Activated naive CD8-positive, alpha-beta T cell (primary cell): ENCODE measurements at regions not wholly inside any gene's neighbourhood (a gene's known extent, or its start where the extent isn't known, plus 50 kb on each side); places are given as distances from the start of the nearest gene placed in this dataset.

ENCODE experiments used
- H3K27ac Mint-ChIP-seq: one replicate; pipeline ENCODE4 v1.8.0; 2021; ENCODE audit warnings: mixed read lengths
- H3K27me3 Mint-ChIP-seq: one replicate; pipeline ENCODE4 v1.8.0; 2021; ENCODE audit warnings: mixed read lengths
- H3K36me3 Mint-ChIP-seq: one replicate; pipeline ENCODE4 v1.8.0; 2021; ENCODE audit warnings: mixed read lengths
- H3K4me1 Mint-ChIP-seq: one replicate; pipeline ENCODE4 v1.8.0; 2021; ENCODE audit warnings: low read depth, mixed read lengths
- H3K4me3 Mint-ChIP-seq: one replicate; pipeline ENCODE4 v1.8.0; 2021; ENCODE audit warnings: mild to moderate bottlenecking, mixed read lengths
- H3K9me3 Mint-ChIP-seq: one replicate; pipeline ENCODE4 v1.8.0; 2021; ENCODE audit warnings: low read depth, mixed read lengths

DNA sequence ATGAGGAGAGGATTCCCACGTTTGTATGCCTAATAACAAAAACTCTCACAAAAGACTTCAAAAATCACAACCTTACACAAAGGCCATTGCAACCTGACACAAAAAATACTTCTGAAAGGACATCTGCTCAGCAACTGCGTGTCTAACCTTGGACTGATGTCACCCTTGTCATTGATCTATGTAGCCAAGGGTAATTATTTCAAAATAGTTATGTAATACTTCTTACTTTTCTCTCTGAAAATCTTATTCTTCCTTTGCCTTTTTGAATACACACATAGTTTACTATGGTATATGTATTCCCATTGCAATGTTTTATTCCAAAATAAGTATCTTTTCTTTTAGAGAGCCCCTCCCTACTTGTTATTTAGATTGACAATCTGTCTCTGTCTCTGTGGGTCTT, 355.3 kb downstream of the MSX2 start:
- no peak overlapping the region for H3K4me3 Mint-ChIP-seq

DNA sequence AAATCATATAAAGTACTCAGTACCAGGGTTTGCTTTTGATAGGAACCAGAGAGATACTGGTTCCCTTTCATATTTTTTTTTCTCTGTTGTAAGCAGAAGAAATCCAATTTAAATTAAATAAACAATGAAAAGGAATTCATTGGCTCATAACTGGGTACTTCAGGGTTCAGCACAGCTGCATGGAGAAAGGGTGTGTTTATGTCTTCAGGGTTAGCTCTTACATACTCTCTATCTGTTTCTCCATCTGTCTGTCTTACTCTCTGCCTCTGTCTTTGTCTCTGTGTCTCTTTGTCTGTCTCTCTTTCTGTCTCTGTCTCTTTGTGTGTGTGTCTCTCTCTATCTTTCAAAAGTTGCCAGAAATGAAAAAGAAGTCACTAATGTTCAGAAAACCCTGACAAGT, 345.9 kb downstream of the MSX2 start:
- no peaks in the 10 kb centered on the region for H3K27me3 Mint-ChIP-seq
- no peaks in the 10 kb centered on the region for H3K4me1 Mint-ChIP-seq
- H3K4me3 Mint-ChIP-seq: no peak overlapping the region
- no peaks in the 10 kb centered on the region for H3K36me3 Mint-ChIP-seq
- no peaks in the 10 kb centered on the region for H3K9me3 Mint-ChIP-seq
- no peak overlapping the region for H3K27ac Mint-ChIP-seq

More for the DNA sequence above, 355.3 kb downstream of the MSX2 start:
- Mint-ChIP-seq H3K36me3 (no peaks in the 10 kb centered on the region), H3K4me1 (no peaks in the 10 kb centered on the region), H3K27ac (no peak overlapping the region), H3K27me3 (peaks cover 8% of the 10 kb centered on the region), H3K9me3 (no peaks in the 10 kb centered on the region)

- no peaks in the 10 kb centered on the region for H3K36me3 Mint-ChIP-seq
- H3K4me1 Mint-ChIP-seq: peaks cover 11% of the 10 kb centered on the region
- H3K27ac Mint-ChIP-seq: no peak overlapping the region
- H3K4me3 Mint-ChIP-seq: peak overlapping the region; percentile 78
- peaks cover 2% of the 10 kb centered on the region for H3K27me3 Mint-ChIP-seq
- H3K9me3 Mint-ChIP-seq: no peaks in the 10 kb centered on the region
These were observed 335.9 kb downstream of the MSX2 start for GRCh38 chr5:175060257-175060656.

DNA sequence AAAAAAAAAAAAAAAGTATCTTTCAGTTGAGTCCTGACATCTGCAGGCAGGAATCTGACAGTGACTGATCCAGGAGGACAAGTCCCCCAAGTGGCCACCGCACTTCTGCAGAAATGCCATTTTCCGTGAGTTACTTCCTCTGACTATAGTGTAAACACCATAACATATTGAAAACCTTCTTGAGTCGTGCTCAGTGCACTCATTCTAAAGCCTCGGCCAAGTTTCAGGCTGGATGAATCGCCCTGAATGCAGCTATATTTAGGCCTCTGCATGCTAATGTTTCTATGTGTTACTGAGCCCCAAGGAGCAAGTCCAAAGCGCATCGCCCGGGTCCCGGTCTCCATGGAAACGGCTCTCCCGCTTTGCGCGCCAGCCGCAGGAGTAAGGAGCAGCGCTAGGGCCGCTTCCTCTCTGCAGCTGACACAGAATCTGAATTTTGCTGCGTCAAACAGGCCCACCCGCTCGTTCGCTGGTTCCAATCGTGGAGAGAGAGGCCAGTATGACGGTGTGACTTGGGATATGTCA, 335.4 kb downstream of the MSX2 start:
- H3K9me3 Mint-ChIP-seq: no peaks in the 10 kb centered on the region
- H3K4me3 Mint-ChIP-seq: peak overlapping the region; percentile 78
- H3K4me1 Mint-ChIP-seq: peaks cover 11% of the 10 kb centered on the region
- H3K36me3 Mint-ChIP-seq: no peaks in the 10 kb centered on the region
- H3K27me3 Mint-ChIP-seq: peaks cover 2% of the 10 kb centered on the region
- H3K27ac Mint-ChIP-seq: no peak overlapping the region

DNA sequence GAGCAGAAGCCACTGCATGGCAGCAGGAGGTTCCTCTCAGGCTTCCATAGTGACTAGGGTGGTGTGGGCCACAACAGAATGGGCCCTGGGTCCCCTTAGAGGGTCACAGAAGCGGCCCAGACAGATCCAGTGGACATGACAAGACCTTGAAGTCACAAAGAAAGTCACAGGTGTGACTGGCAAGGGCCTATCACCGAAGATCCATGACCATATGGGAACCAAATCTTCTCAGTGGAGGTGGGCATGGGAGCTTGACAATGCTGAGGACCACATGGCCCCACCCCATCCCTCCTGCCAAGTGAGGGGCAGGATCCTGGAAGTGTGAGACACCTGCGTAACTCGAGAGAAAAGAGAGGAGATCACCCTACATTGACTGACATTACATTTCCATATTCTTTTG, 332.4 kb downstream of the MSX2 start:
- Mint-ChIP-seq H3K27ac (no peak overlapping the region), H3K4me3 (no peak overlapping the region), H3K36me3 (no peaks in the 10 kb centered on the region), H3K9me3 (no peaks in the 10 kb centered on the region), H3K4me1 (peaks cover 11% of the 10 kb centered on the region), H3K27me3 (peaks cover 5% of the 10 kb centered on the region)

DNA sequence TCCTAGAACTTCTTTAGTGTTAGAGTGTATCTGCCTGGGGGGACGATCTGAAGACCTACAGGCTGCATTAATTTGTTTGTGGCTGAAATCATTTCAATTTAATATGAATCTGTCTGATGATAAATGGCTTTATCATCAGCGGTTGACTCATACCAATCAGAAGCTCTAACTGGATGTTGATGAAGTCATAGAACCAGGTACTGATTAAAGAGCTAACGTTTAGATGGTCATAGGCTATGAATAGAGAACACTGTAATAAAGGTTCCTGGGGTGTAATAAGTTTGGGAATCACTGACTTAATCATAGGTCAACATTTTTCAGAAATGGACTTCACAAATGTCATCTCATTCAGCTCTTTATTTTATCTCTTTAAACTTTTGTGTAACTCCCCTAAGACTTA, 329.9 kb downstream of the MSX2 start:
- H3K27ac Mint-ChIP-seq: no peak overlapping the region
- H3K4me1 Mint-ChIP-seq: peaks cover 2% of the 10 kb centered on the region
- H3K27me3 Mint-ChIP-seq: peaks cover 5% of the 10 kb centered on the region
- no peaks in the 10 kb centered on the region for H3K36me3 Mint-ChIP-seq
- H3K9me3 Mint-ChIP-seq: no peaks in the 10 kb centered on the region
- H3K4me3 Mint-ChIP-seq: no peak overlapping the region

- H3K36me3 Mint-ChIP-seq: no peaks in the 10 kb centered on the region
- no peaks in the 10 kb centered on the region for H3K4me1 Mint-ChIP-seq
- peaks cover 2% of the 10 kb centered on the region for H3K27me3 Mint-ChIP-seq
- no peak overlapping the region for H3K4me3 Mint-ChIP-seq
- no peaks in the 10 kb centered on the region for H3K9me3 Mint-ChIP-seq
- no peak overlapping the region for H3K27ac Mint-ChIP-seq
These were observed 328.0 kb downstream of the MSX2 start for GRCh38 chr5:175052351-175052750.

GRCh38 chr5:175047048-175047447, 322.7 kb downstream of the MSX2 start:
- Mint-ChIP-seq H3K36me3 (no peaks in the 10 kb centered on the region), H3K4me3 (no peak overlapping the region), H3K4me1 (no peaks in the 10 kb centered on the region), H3K27me3 (peaks cover 7% of the 10 kb centered on the region), H3K9me3 (no peaks in the 10 kb centered on the region), H3K27ac (no peak overlapping the region)

DNA sequence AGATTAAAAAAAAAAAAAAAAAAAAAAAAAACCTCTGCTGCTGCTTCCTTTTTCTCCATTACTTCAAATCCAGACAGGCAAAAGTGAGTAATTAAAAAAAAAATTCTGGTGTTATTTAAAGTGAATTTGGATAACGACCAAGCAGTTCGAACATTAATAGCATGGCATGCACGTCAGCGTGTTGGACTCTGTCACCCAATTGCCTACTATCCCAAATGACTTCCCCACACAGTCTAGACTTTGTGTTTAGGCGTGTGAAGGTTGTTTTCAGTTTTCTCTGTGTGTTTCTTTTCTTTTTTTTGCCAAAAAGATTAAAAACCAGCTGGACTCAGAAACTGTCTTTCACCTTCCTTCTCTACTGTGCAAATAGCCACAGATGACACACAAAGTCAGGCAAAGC, 321.4 kb downstream of the MSX2 start:
- no peak overlapping the region for H3K4me3 Mint-ChIP-seq
- H3K27ac Mint-ChIP-seq: no peak overlapping the region
- no peaks in the 10 kb centered on the region for H3K4me1 Mint-ChIP-seq

GRCh38 chr5:175037820-175038219, 313.4 kb downstream of the MSX2 start:
- H3K36me3 Mint-ChIP-seq: no peaks in the 10 kb centered on the region
- H3K4me3 Mint-ChIP-seq: no peak overlapping the region
- no peaks in the 10 kb centered on the region for H3K4me1 Mint-ChIP-seq
- H3K27me3 Mint-ChIP-seq: peaks cover 5% of the 10 kb centered on the region
- H3K9me3 Mint-ChIP-seq: peaks cover 5% of the 10 kb centered on the region
- H3K27ac Mint-ChIP-seq: no peak overlapping the region

More for the DNA sequence above, 321.4 kb downstream of the MSX2 start:
- no peaks in the 10 kb centered on the region for H3K9me3 Mint-ChIP-seq
- peaks cover 7% of the 10 kb centered on the region for H3K27me3 Mint-ChIP-seq
- no peaks in the 10 kb centered on the region for H3K36me3 Mint-ChIP-seq

DNA sequence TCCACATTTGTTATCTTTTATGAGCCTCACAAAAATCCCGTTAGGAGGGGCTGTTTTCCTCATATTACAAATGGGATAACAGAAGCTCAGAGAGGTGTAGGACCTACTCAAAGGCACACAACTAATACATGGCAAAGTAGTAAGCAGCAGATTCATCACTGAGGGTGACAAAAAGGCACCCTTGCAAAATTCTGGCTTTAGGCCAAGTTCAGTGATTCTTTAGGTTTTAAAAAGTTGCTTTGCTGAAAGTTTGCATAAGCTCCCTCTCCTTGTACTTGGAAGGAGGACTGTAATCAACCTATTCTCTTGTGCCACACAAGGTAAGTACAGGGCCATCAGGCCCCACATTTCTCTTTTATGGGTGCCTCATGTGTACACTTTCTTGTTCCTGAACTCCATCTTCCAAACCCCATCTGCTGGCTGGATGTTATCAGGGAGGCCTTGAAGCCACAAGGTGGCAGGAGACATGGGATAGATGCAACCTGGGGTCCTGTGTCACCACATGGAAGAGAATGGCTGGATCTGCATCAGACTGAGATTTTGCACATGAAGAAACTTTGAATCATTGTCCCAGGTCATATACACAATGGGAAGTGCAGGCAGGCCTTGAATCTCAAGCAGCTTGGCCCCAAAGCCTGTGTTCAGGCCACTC, 311.6 kb downstream of the MSX2 start:
- no peak overlapping the region for H3K4me3 Mint-ChIP-seq
- H3K36me3 Mint-ChIP-seq: no peaks in the 10 kb centered on the region
- H3K27ac Mint-ChIP-seq: no peak overlapping the region
- H3K9me3 Mint-ChIP-seq: peaks cover 5% of the 10 kb centered on the region
- peaks cover 8% of the 10 kb centered on the region for H3K27me3 Mint-ChIP-seq
- no peaks in the 10 kb centered on the region for H3K4me1 Mint-ChIP-seq

- Mint-ChIP-seq H3K4me1 (no peaks in the 10 kb centered on the region), H3K27ac (no peak overlapping the region), H3K9me3 (peaks cover 5% of the 10 kb centered on the region), H3K36me3 (no peaks in the 10 kb centered on the region), H3K4me3 (no peak overlapping the region), H3K27me3 (peaks cover 6% of the 10 kb centered on the region)
These were observed 310.5 kb downstream of the MSX2 start for GRCh38 chr5:175034924-175035323.

DNA sequence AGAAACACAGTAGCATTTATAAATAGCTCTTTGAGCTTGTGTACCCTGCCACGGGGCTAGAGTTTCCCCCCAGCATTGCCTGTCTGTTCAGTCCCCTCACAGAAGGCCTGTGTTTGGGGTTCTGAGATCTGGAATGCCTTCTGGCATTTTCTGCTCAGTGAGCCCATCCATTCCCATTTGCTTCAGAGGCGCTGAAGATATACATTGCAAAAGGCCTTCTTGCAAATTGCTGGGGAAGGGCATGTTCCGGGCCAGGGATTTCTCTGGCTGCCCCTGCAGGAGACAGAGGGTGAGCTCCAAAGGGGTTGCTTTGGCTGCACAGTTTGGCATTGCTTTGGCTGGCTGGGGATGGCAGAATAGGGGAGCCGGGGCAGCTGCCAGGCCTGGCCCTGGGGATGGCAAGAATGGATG, 308.4 kb downstream of the MSX2 start:
- Mint-ChIP-seq H3K27ac (no peak overlapping the region), H3K4me3 (no peak overlapping the region), H3K27me3 (peaks cover 7% of the 10 kb centered on the region), H3K4me1 (no peaks in the 10 kb centered on the region), H3K9me3 (peaks cover 5% of the 10 kb centered on the region), H3K36me3 (no peaks in the 10 kb centered on the region)

GRCh38 chr5:175032013-175032412, 307.6 kb downstream of the MSX2 start:
- H3K27ac Mint-ChIP-seq: no peak overlapping the region
- H3K4me3 Mint-ChIP-seq: no peak overlapping the region
- peaks cover 7% of the 10 kb centered on the region for H3K27me3 Mint-ChIP-seq
- H3K9me3 Mint-ChIP-seq: peaks cover 5% of the 10 kb centered on the region
- no peaks in the 10 kb centered on the region for H3K36me3 Mint-ChIP-seq
- no peaks in the 10 kb centered on the region for H3K4me1 Mint-ChIP-seq

GRCh38 chr5:175027390-175027789, 303.0 kb downstream of the MSX2 start:
- no peaks in the 10 kb centered on the region for H3K9me3 Mint-ChIP-seq
- H3K36me3 Mint-ChIP-seq: no peaks in the 10 kb centered on the region
- no peaks in the 10 kb centered on the region for H3K4me1 Mint-ChIP-seq
- peaks cover 7% of the 10 kb centered on the region for H3K27me3 Mint-ChIP-seq
- H3K4me3 Mint-ChIP-seq: no peak overlapping the region
- no peak overlapping the region for H3K27ac Mint-ChIP-seq

DNA sequence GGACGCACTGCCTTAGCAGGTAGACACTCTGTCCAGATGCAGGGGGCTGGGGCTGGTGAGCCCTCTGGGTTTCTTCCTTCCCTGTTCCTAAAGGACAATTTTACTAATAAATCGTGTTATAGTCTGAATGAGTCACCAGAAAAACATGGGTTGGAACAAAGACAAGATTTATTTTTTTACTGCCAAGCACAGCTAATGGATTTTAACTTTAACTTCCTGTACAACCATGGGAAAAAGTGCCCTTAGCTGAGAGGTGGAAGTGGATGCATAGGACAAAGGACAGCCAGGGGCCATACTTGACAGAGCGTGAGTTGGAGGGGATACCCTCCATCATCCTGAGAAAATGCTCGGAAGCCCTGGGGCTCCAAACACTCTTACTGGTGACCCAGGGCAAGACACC, 300.7 kb downstream of the MSX2 start:
- Mint-ChIP-seq H3K36me3 (no peaks in the 10 kb centered on the region), H3K27me3 (peaks cover 7% of the 10 kb centered on the region), H3K9me3 (no peaks in the 10 kb centered on the region)

More for the DNA sequence above, 300.7 kb downstream of the MSX2 start:
- Mint-ChIP-seq H3K4me1 (no peaks in the 10 kb centered on the region), H3K27ac (no peak overlapping the region), H3K4me3 (no peak overlapping the region)
